ENCODE measurements at regions not wholly inside any gene's neighbourhood (a gene's known extent, or its start where the extent isn't known, plus 50 kb on each side); places are given as distances from the start of the nearest gene placed in this dataset.

GRCh38 chr9:89812556-89813181, 207.9 kb downstream of the GADD45G start:
- TF ChIP-seq EP300 (IDR thresholded peaks at IDR 0.05; ENCODE audit: borderline replicate concordance) = no peak
- no peak for TF ChIP-seq CEBPB (IDR thresholded peaks at IDR 0.05)
- TF ChIP-seq CREB1 (IDR thresholded peaks at IDR 0.05; ENCODE audit: low read depth) = no peak
- TF ChIP-seq MAX (IDR thresholded peaks at IDR 0.05) = no peak
- TF ChIP-seq RAD21 (IDR thresholded peaks at IDR 0.05; ENCODE audit: low read depth) = no peak
- TF ChIP-seq NFIC (IDR thresholded peaks at IDR 0.05) = no peak
